CD4-positive, alpha-beta T cell (primary cell): ENCODE measurements at regions not wholly inside any gene's neighbourhood (a gene's known extent, or its start where the extent isn't known, plus 50 kb on each side); places are given as distances from the start of the nearest gene placed in this dataset.

Source experiments
- ATAC-seq: fragments of 200-7000 bp; cut with Tn5 transposase; one replicate; pipeline ENCODE4 v1.10.0; 2022; ENCODE audit warnings: mild to moderate bottlenecking; ENCODE audit not compliant: poor library complexity
- CTCF ChIA-PET: fragments of 350-600 bp; sonication (Branson Sonifier 250); formaldehyde crosslinking; loops from one replicate; lab custom pipeline; 2021; ENCODE audit warnings: antibody characterized with exemption, inconsistent platforms; lab: Charles Lee
- POLR2A ChIA-PET: fragments of 350-600 bp; sonication (Branson Sonifier 250); formaldehyde crosslinking; loops from one replicate; lab custom pipeline; 2021; ENCODE audit warnings: antibody characterized with exemption, inconsistent platforms; lab: Charles Lee
- DNase-seq, 14 experiments: peaks; one replicate each; pipeline ENCODE4 v3.0.0-alpha.2; 2013 to 2020; ENCODE audit warnings: mixed read lengths in 2 of 14
- H3K27ac ChIP-seq, 2 donors: one replicate each; pipeline versions ENCODE4 v1.5.1 to v1.7.0; 2013; ENCODE audit warnings: low read length in 2 of 2, low read depth in 1 of 2, mild to moderate bottlenecking in 1 of 2
- H3K27me3 ChIP-seq, 2 experiments: 1 replicate in 1 of 2; 2 replicates in 1 of 2; pipeline versions ENCODE4 v1.6.1 to v1.7.0; 2013; ENCODE audit warnings: low read length in 2 of 2, control low read depth in 1 of 2, mild to moderate bottlenecking in 1 of 2, moderate library complexity in 1 of 2; ENCODE audit not compliant: insufficient read depth in 2 of 2, control insufficient read depth in 1 of 2
- H3K36me3 ChIP-seq: one replicate; pipeline ENCODE4 v1.6.1; 2013; ENCODE audit warnings: low read length, control low read depth; ENCODE audit not compliant: insufficient read depth
- H3K4me1 ChIP-seq: one replicate; pipeline ENCODE4 v1.6.1; 2013; ENCODE audit warnings: low read length, control low read depth; ENCODE audit not compliant: insufficient read depth
- H3K4me3 ChIP-seq: one replicate; pipeline ENCODE4 v1.5.1; 2013; ENCODE audit warnings: mild to moderate bottlenecking, low read length, moderate library complexity
- H3K9me3 ChIP-seq, 2 experiments: 1 replicate in 1 of 2; 2 replicates in 1 of 2; pipeline versions ENCODE4 v1.6.1 to v1.7.0; 2013; ENCODE audit warnings: low read length in 2 of 2, mild to moderate bottlenecking in 2 of 2, control low read depth in 1 of 2, moderate library complexity in 1 of 2; ENCODE audit not compliant: control insufficient read depth in 1 of 2, insufficient read depth in 1 of 2
- H3K27ac Mint-ChIP-seq: one replicate; pipeline ENCODE4 v1.8.0; 2020; ENCODE audit warnings: mixed read lengths
- H3K27me3 Mint-ChIP-seq: one replicate; pipeline ENCODE4 v1.8.0; 2021; ENCODE audit warnings: mixed read lengths
- H3K36me3 Mint-ChIP-seq: one replicate; pipeline ENCODE4 v1.8.0; 2021; ENCODE audit warnings: low read depth, mixed read lengths
- H3K4me1 Mint-ChIP-seq: one replicate; pipeline ENCODE4 v1.8.0; 2021; ENCODE audit warnings: low read depth, mixed read lengths
- H3K4me3 Mint-ChIP-seq: one replicate; pipeline ENCODE4 v1.8.0; 2020; ENCODE audit warnings: mild to moderate bottlenecking, mixed read lengths
- H3K9me3 Mint-ChIP-seq: one replicate; pipeline ENCODE4 v1.8.0; 2020; ENCODE audit warnings: mixed read lengths
- CTCF ChIP-seq: fragments of 200-600 bp; IDR thresholded peaks from one replicate; pipeline ENCODE4 v1.8.0; 2022; ENCODE audit warnings: antibody characterized with exemption, mild to moderate bottlenecking
- intact Hi-C, 2 experiments: fragments of 100-400 bp; cut with DNase I in 1 of 2; cut with micrococcal nuclease in 1 of 2; formaldehyde crosslinking; loops; one replicate each; pipeline versions ENCODE4 v1.15.1 to v1.9.0; 2023 to 2025; cut with DNase I, micrococcal nuclease

GRCh38 chr5:91839233-91839632, 456.1 kb upstream of the ARRDC3 start:
- H3K4me3 Mint-ChIP-seq, result no peak overlapping the region
- no peaks in the 10 kb centered on the region for H3K4me1 Mint-ChIP-seq
- Histone ChIP-seq H3K4me1 (no peaks in the 10 kb centered on the region), H3K9me3 (no peaks in the 10 kb centered on the region), H3K27ac (no peak overlapping the region), H3K36me3 (no peaks in the 10 kb centered on the region), H3K27me3 (no peaks in the 10 kb centered on the region), H3K4me3 (no peak overlapping the region)
- H3K9me3 Mint-ChIP-seq, result peaks cover 7% of the 10 kb centered on the region
- ChIA-PET POLR2A (no interaction called here), CTCF (no interaction called here)
- H3K36me3 Mint-ChIP-seq, result no peaks in the 10 kb centered on the region
- intact Hi-C loops, result no loop called here
- ATAC-seq (no peak), DNase-seq (no peak)
- no peaks in the 10 kb centered on the region for H3K27me3 Mint-ChIP-seq
- H3K27ac Mint-ChIP-seq, result no peak overlapping the region
- TF ChIP-seq CTCF, result no peak

DNA sequence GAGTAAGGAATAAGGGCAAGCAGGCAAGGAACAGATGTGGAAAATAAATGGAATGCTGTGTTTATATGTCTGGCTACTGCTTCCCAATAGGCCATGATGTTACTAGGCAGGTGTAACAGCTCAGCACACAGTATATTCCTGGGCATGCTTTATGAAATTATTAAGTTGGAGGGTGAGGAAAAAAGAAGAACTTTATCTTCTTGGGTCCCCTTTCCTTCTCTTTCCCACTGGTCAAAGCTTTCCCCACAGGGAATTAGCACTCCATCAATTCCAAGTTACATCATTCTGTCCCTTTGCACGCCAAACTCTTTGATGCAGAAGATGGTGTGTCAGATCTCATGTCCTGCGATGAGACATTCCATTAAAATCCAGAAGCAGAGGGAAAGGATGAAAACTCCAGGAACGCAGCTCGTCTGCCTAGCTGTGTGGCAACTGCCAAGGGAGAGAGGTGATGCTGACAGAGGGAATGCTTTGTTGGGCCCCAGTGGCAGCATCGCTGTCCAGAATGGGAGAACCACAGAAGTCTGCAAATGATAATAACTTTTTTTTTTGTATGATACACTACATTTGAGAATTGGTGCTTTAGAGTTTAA, 447.3 kb upstream of the ARRDC3 start:
- no peaks in the 10 kb centered on the region for H3K4me1 ChIP-seq
- H3K27ac ChIP-seq, result no peak overlapping the region
- ATAC-seq (no peak), DNase-seq (no peak)
- no peaks in the 10 kb centered on the region for H3K9me3 ChIP-seq
- Mint-ChIP-seq H3K27me3 (no peaks in the 10 kb centered on the region), H3K27ac (no peak overlapping the region), H3K4me3 (no peak overlapping the region), H3K4me1 (no peaks in the 10 kb centered on the region), H3K9me3 (no peaks in the 10 kb centered on the region), H3K36me3 (no peaks in the 10 kb centered on the region)
- intact Hi-C loops, result no loop called here
- H3K36me3 ChIP-seq, result no peaks in the 10 kb centered on the region
- no peak for TF ChIP-seq CTCF
- H3K4me3 ChIP-seq, result no peak overlapping the region
- CTCF ChIA-PET, result no interaction called here
- no peaks in the 10 kb centered on the region for H3K27me3 ChIP-seq
- POLR2A ChIA-PET, result no interaction called here

DNA sequence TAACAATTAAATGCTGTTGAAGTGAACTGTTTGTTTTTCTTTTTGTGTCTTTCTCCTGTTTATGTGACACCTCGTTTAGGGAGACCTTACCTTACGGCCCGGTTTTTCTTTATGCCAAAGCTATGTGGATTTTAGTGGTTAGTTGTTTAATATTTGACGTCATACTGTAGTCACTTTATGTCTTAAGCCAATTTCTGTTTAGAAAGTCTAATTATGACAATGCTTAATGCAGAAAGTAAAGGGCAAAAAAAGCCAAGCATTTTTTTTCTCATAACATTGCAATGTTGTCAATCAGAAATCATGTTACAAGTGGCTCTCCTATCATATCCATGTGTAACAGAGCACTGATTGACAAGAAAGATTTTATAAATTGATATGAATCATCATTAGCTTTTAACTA, 442.5 kb upstream of the ARRDC3 start:
- Mint-ChIP-seq H3K36me3 (no peaks in the 10 kb centered on the region), H3K27me3 (no peaks in the 10 kb centered on the region), H3K9me3 (peaks cover 7% of the 10 kb centered on the region), H3K4me1 (no peaks in the 10 kb centered on the region), H3K4me3 (no peak overlapping the region), H3K27ac (no peak overlapping the region)
- no peak for TF ChIP-seq CTCF
- no peak for ATAC-seq
- H3K4me3 ChIP-seq, result no peak overlapping the region
- POLR2A ChIA-PET, result no interaction called here
- no peaks in the 10 kb centered on the region for H3K9me3 ChIP-seq
- DNase-seq, result no peak
- CTCF ChIA-PET, result no interaction called here
- H3K4me1 ChIP-seq, result no peaks in the 10 kb centered on the region
- no peak overlapping the region for H3K27ac ChIP-seq
- no peaks in the 10 kb centered on the region for H3K36me3 ChIP-seq
- intact Hi-C loops, result no loop called here
- H3K27me3 ChIP-seq, result no peaks in the 10 kb centered on the region
